Breast epithelium (tissue), 4 donors: ENCODE measurements at regions not wholly inside any gene's neighbourhood (a gene's known extent, or its start where the extent isn't known, plus 50 kb on each side); places are given as distances from the start of the nearest gene placed in this dataset.

Experiments used
- DNase-seq, 2 donors: peaks; one replicate each; pipeline ENCODE4 v3.0.0-alpha.2; 2019; ENCODE audit warnings: low spot score in 2 of 2
- H3K27ac ChIP-seq, 2 donors: fragments of 200-600 bp; sonication (generic) in 1 of 2; one replicate each; pipeline ENCODE4 v1.5.1; 2016 to 2019; ENCODE audit warnings: mild to moderate bottlenecking in 1 of 2
- H3K27me3 ChIP-seq, 2 donors: fragments of 200-600 bp; sonication (generic) in 1 of 2; one replicate each; pipeline versions ENCODE4 v1.5.1 to v1.6.0; 2017 to 2019; ENCODE audit warnings: control low read depth in 1 of 2, mild to moderate bottlenecking in 1 of 2
- H3K36me3 ChIP-seq: fragments of 200-600 bp; one replicate; pipeline ENCODE4 v1.5.1; 2019
- H3K4me1 ChIP-seq, 2 donors: fragments of 200-600 bp; sonication (generic); one replicate each; pipeline ENCODE4 v1.5.1; 2016 to 2019; ENCODE audit warnings: control low read depth in 1 of 2
- H3K4me3 ChIP-seq, 3 donors: fragments of 200-600 bp; sonication (generic); 1 replicate in 2 of 3; 2 replicates in 1 of 3; pipeline ENCODE4 v1.5.1; 2016 to 2019; ENCODE audit warnings: mild to moderate bottlenecking in 3 of 3, moderate library complexity in 2 of 3
- H3K9me3 ChIP-seq, 2 donors: fragments of 200-600 bp; sonication (generic) in 1 of 2; one replicate each; pipeline ENCODE4 v1.5.1; 2016 to 2019; ENCODE audit warnings: control low read depth in 1 of 2
- POLR2A ChIP-seq: fragments of 450-650 bp; IDR thresholded peaks from one replicate; pipeline ENCODE4 v1.6.1; 2016; ENCODE audit warnings: antibody characterized with exemption, mild to moderate bottlenecking, moderate library complexity
- POLR2AphosphoS5 ChIP-seq, 3 donors: sonication (generic); formaldehyde crosslinking; IDR thresholded peaks; one replicate each; pipeline ENCODE4 v1.6.1; 2017; ENCODE audit warnings: antibody characterized with exemption in 3 of 3
- intact Hi-C: fragments of 100-400 bp; cut with DNase I; formaldehyde crosslinking; loops from one replicate; pipeline ENCODE4 v1.15.1; 2023; ENCODE audit warnings: low total_unique reads
- TF ChIP-seq, protein P1 (sequence below), 3 donors: fragments of 450-650 bp; IDR thresholded peaks; one replicate each; pipeline ENCODE4 v1.5.1; 2016 to 2017; ENCODE audit warnings: antibody characterized with exemption in 3 of 3, mild to moderate bottlenecking in 3 of 3, moderate library complexity in 3 of 3

DNA sequence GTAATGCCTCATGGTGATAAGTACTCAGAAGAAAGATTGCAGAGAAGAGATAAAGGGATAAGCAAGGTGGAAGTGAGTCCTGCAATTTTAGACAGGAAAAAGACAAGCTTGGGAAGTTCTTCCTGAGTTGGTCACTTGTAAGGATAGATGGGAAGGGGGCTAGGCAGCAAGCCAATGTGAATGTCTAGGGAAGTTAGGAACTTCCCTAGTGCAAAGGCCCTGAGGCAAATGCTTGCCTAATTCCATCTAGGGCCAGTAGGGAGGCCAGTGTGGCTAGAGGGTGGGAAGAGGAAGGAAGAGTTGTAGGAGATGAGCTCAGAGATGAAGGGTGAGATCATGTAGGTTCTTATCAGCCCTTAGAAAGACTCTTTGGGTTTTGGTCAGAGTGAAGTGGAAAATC, 206.6 kb downstream of the MAT2B start:
- Histone ChIP-seq H3K27ac (no peak overlapping the region), H3K9me3 (no peaks in the 10 kb centered on the region), H3K4me1 (no peaks in the 10 kb centered on the region), H3K36me3 (no peaks in the 10 kb centered on the region), H3K27me3 (no peaks in the 10 kb centered on the region), H3K4me3 (no peak overlapping the region)
- intact Hi-C loops: no loop called here
- TF ChIP-seq, protein P1, sequence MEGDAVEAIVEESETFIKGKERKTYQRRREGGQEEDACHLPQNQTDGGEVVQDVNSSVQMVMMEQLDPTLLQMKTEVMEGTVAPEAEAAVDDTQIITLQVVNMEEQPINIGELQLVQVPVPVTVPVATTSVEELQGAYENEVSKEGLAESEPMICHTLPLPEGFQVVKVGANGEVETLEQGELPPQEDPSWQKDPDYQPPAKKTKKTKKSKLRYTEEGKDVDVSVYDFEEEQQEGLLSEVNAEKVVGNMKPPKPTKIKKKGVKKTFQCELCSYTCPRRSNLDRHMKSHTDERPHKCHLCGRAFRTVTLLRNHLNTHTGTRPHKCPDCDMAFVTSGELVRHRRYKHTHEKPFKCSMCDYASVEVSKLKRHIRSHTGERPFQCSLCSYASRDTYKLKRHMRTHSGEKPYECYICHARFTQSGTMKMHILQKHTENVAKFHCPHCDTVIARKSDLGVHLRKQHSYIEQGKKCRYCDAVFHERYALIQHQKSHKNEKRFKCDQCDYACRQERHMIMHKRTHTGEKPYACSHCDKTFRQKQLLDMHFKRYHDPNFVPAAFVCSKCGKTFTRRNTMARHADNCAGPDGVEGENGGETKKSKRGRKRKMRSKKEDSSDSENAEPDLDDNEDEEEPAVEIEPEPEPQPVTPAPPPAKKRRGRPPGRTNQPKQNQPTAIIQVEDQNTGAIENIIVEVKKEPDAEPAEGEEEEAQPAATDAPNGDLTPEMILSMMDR (IDR thresholded peaks at IDR 0.05): no peak
- TF ChIP-seq POLR2A (no peak), POLR2AphosphoS5 (IDR thresholded peaks at IDR 0.05) (no peak)
- DNase-seq: no peak

DNA sequence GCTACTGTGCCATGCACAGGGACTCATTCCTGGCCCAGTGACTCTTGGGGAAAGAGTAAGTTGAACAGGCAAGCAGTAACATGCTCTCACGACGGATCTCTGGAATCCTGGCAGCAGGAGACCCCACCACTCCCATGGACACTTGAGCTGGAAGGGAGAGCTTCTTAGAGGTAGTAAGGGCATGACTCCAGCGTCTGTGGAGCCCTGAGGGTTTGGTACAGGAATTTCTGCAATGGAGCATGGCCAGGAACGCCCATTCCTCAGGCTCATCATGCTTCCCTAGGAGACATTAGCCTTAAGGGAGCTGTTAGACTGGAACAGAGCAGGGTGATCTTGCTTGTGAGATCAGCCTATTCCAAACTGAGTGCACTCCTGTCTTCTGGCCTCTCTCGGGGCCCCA, 212.9 kb downstream of the MAT2B start:
- no peak for DNase-seq
- no peak overlapping the region for H3K4me3 ChIP-seq
- TF ChIP-seq POLR2A (no peak), POLR2AphosphoS5 (IDR thresholded peaks at IDR 0.05) (no peak)
- TF ChIP-seq, protein P1 (IDR thresholded peaks at IDR 0.05): no peak
- H3K4me1 ChIP-seq: no peaks in the 10 kb centered on the region
- no peaks in the 10 kb centered on the region for H3K27me3 ChIP-seq
- no peaks in the 10 kb centered on the region for H3K36me3 ChIP-seq
- H3K27ac ChIP-seq: no peak overlapping the region
- no peaks in the 10 kb centered on the region for H3K9me3 ChIP-seq
- intact Hi-C loops: no loop called here

DNA sequence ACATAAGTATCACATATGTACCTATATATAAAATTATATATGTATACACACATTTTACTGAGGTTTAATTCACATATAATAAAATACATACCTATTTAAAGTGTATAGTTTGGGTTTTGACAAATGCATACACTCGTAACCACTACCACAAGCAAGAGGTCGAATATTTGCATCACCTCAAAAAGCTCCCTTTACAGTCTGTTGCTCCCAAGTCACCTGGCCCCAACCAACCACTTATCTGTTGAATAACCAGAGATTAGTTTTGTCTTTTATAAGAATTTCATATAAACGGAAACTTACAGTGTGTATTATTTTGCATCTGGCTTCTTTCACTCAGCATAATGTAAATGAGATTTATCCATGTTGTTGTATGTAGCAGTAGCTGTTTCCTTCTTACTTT, 218.9 kb downstream of the MAT2B start:
- no peak for DNase-seq
- Histone ChIP-seq H3K4me3 (no peak overlapping the region), H3K9me3 (no peaks in the 10 kb centered on the region), H3K27me3 (no peaks in the 10 kb centered on the region), H3K36me3 (no peaks in the 10 kb centered on the region), H3K4me1 (no peaks in the 10 kb centered on the region), H3K27ac (no peak overlapping the region)
- TF ChIP-seq POLR2A (no peak), POLR2AphosphoS5 (IDR thresholded peaks at IDR 0.05) (no peak)
- TF ChIP-seq, protein P1 (IDR thresholded peaks at IDR 0.05): no peak
- intact Hi-C loops: loop anchor here (10.0 kb wide), 1 partner anchor 1370 kb away; no protein-coding TSS in a partner anchor

DNA sequence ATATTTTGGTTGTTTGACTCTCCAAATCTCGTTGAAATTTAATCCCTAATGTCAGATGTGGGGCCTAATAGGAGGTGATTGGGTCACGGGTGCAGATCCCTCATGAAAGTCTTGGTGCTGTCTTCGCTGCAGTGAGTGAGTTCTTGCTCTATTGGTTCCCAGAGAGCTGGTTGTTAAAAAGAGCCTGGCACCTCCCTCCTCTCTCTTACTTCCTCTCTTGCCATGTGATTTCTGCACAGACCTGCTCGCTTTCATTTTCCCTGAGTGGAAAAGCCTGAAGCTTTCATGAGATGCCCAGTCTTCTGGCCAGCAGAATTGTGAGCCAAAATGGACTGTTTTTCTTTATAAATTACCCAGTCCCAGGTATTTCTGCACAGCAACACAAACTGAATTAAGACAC, 221.6 kb downstream of the MAT2B start:
- TF ChIP-seq POLR2AphosphoS5 (IDR thresholded peaks at IDR 0.05): no peak
- TF ChIP-seq POLR2A: no peak
- TF ChIP-seq, protein P1 (IDR thresholded peaks at IDR 0.05): no peak
- DNase-seq: no peak
- intact Hi-C loops: loop anchor here (10.0 kb wide), 1 partner anchor 1372 kb away; no protein-coding TSS in a partner anchor
- Histone ChIP-seq H3K4me1 (no peaks in the 10 kb centered on the region), H3K9me3 (no peaks in the 10 kb centered on the region), H3K27ac (no peak overlapping the region), H3K36me3 (no peaks in the 10 kb centered on the region), H3K27me3 (no peaks in the 10 kb centered on the region), H3K4me3 (no peak overlapping the region)

DNA sequence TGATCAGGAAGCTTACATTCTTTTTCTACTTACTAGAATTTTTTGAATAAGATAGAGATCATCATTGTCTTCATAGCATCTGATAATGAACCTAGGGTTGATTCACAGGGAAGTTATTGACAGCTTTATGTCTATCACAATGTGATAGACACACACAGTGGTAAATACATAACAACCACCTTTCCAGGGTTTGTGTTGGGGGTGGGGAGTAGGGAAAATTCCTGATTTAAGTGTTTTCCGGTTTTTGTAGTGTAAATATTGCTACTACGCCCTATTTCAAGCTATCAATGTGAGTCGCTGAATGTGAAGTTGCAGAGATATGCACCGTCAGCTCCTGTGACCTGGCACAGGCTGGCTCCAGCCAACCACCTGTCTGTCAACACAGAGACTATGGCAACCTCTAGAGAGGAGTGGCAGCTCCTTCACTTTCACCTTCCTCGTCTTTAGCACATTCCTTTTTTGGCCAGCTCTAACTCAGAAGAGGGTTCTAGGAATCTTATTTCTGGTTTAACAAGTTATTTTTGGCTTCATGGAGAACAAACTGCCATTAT, 224.9 kb downstream of the MAT2B start:
- no peak overlapping the region for H3K27ac ChIP-seq
- DNase-seq: no peak
- no peaks in the 10 kb centered on the region for H3K27me3 ChIP-seq
- TF ChIP-seq POLR2A (no peak), POLR2AphosphoS5 (IDR thresholded peaks at IDR 0.05) (no peak)
- TF ChIP-seq, protein P1 (IDR thresholded peaks at IDR 0.05): no peak
- H3K9me3 ChIP-seq: no peaks in the 10 kb centered on the region
- no peaks in the 10 kb centered on the region for H3K36me3 ChIP-seq
- H3K4me3 ChIP-seq: no peak overlapping the region
- intact Hi-C loops: no loop called here
- no peaks in the 10 kb centered on the region for H3K4me1 ChIP-seq
